ENCODE measurements at regions not wholly inside any gene's neighbourhood (a gene's known extent, or its start where the extent isn't known, plus 50 kb on each side); places are given as distances from the start of the nearest gene placed in this dataset.

- no peak overlapping the region for H3K4me3 ChIP-seq
- TF ChIP-seq CTCF (conservative IDR thresholded peaks at IDR 0.05) (no peak), EZH2 (IDR thresholded peaks at IDR 0.05; ENCODE audit: low read depth) (no peak)
- H3K79me2 ChIP-seq (ENCODE audit: low read depth), result no peaks in the 10 kb centered on the region
- H3K27me3 ChIP-seq (ENCODE audit: insufficient read depth, low read depth), result no peaks in the 10 kb centered on the region
- no peaks in the 10 kb centered on the region for H3K4me1 ChIP-seq (replicated peaks; ENCODE audit: insufficient read depth)
- ChIA-PET POLR2A (ENCODE audit: unreplicated experiment) (no interaction called here), CTCF (no interaction called here)
- no peaks in the 10 kb centered on the region for H4K20me1 ChIP-seq (ENCODE audit: insufficient read depth)
- H3K9me3 ChIP-seq (ENCODE audit: insufficient read depth, low read depth), result no peaks in the 10 kb centered on the region
- no peaks in the 10 kb centered on the region for H3F3A ChIP-seq (ENCODE audit: insufficient read depth, low read depth)
- H3K36me3 ChIP-seq (ENCODE audit: low read depth), result no peaks in the 10 kb centered on the region
- no peaks in the 10 kb centered on the region for H3K9me2 ChIP-seq (ENCODE audit: insufficient read depth)
- H3K27ac ChIP-seq, result no peak overlapping the region
- no peak for DNase-seq
- H3K4me2 ChIP-seq, result no peak overlapping the region
- intact Hi-C loops (cut with micrococcal nuclease; ENCODE audit: unreplicated experiment), result no loop called here
- no TSS peak for BruUV-seq (replicated peaks)
- H2AFZ ChIP-seq, result no peak overlapping the region
These were observed 437.1 kb upstream of the CTSO start for GRCh38 chr4:156390599-156391324.

GRCh38 chr4:156388826-156389225 is 435.2 kb upstream of the CTSO start:
- no peak overlapping the region for H3K4me2 ChIP-seq
- H3K4me1 ChIP-seq (replicated peaks; ENCODE audit: insufficient read depth), result no peaks in the 10 kb centered on the region
- no TSS peak for BruUV-seq (replicated peaks)
- no peak for DNase-seq
- H3F3A ChIP-seq (ENCODE audit: insufficient read depth, low read depth), result no peaks in the 10 kb centered on the region
- H3K79me2 ChIP-seq (ENCODE audit: low read depth), result no peaks in the 10 kb centered on the region
- H3K36me3 ChIP-seq (ENCODE audit: low read depth), result no peaks in the 10 kb centered on the region
- TF ChIP-seq CTCF (conservative IDR thresholded peaks at IDR 0.05) (no peak), EZH2 (IDR thresholded peaks at IDR 0.05; ENCODE audit: low read depth) (no peak)
- no peaks in the 10 kb centered on the region for H4K20me1 ChIP-seq (ENCODE audit: insufficient read depth)
- no peak overlapping the region for H3K4me3 ChIP-seq
- no peak overlapping the region for H2AFZ ChIP-seq
- CTCF ChIA-PET, result no interaction called here
- POLR2A ChIA-PET (ENCODE audit: unreplicated experiment), result no interaction called here
- no peak overlapping the region for H3K27ac ChIP-seq
- H3K9me3 ChIP-seq (ENCODE audit: insufficient read depth, low read depth), result no peaks in the 10 kb centered on the region
- H3K27me3 ChIP-seq (ENCODE audit: insufficient read depth, low read depth), result no peaks in the 10 kb centered on the region
- intact Hi-C loops (cut with micrococcal nuclease; ENCODE audit: unreplicated experiment), result no loop called here
- H3K9me2 ChIP-seq (ENCODE audit: insufficient read depth), result no peaks in the 10 kb centered on the region

GRCh38 chr4:156378033-156378665 is 424.5 kb upstream of the CTSO start:
- H3K9me3 ChIP-seq (ENCODE audit: insufficient read depth, low read depth), result no peaks in the 10 kb centered on the region
- H3K36me3 ChIP-seq (ENCODE audit: low read depth), result no peaks in the 10 kb centered on the region
- intact Hi-C loops (cut with micrococcal nuclease; ENCODE audit: unreplicated experiment), result no loop called here
- TF ChIP-seq EZH2 (IDR thresholded peaks at IDR 0.05; ENCODE audit: low read depth), result no peak
- peak; percentile 52 for TF ChIP-seq CTCF (conservative IDR thresholded peaks at IDR 0.05)
- no TSS peak for BruUV-seq (replicated peaks)
- H3F3A ChIP-seq (ENCODE audit: insufficient read depth, low read depth), result no peaks in the 10 kb centered on the region
- no peak overlapping the region for H3K27ac ChIP-seq
- no peaks in the 10 kb centered on the region for H3K9me2 ChIP-seq (ENCODE audit: insufficient read depth)
- POLR2A ChIA-PET (ENCODE audit: unreplicated experiment), result no interaction called here
- H3K4me1 ChIP-seq (replicated peaks; ENCODE audit: insufficient read depth), result no peaks in the 10 kb centered on the region
- no peak overlapping the region for H3K4me2 ChIP-seq
- no peak overlapping the region for H3K4me3 ChIP-seq
- CTCF ChIA-PET, result no interaction called here
- no peak for DNase-seq
- H3K27me3 ChIP-seq (ENCODE audit: insufficient read depth, low read depth), result no peaks in the 10 kb centered on the region
- H2AFZ ChIP-seq, result no peak overlapping the region
- H4K20me1 ChIP-seq (ENCODE audit: insufficient read depth), result no peaks in the 10 kb centered on the region
- no peaks in the 10 kb centered on the region for H3K79me2 ChIP-seq (ENCODE audit: low read depth)
